ENCODE measurements at regions not wholly inside any gene's neighbourhood (a gene's known extent, or its start where the extent isn't known, plus 50 kb on each side); places are given as distances from the start of the nearest gene placed in this dataset.

- TF ChIP-seq REST (IDR thresholded peaks at IDR 0.05; ENCODE audit: insufficient read depth in 1 of 2, low read depth in 2 of 2, low read length in 1 of 2) (no peak), CTCF (IDR thresholded peaks at IDR 0.05) (no peak), POLR2AphosphoS5 (IDR thresholded peaks at IDR 0.05; ENCODE audit: low read depth, low read length) (no peak), SIN3A (IDR thresholded peaks at IDR 0.05; ENCODE audit: borderline replicate concordance, insufficient read depth, low read depth, low read length) (no peak), TCF7L2 (IDR thresholded peaks at IDR 0.05; ENCODE audit: low read depth, low read length) (no peak)
Observed at GRCh38 chr5:61267116-61267515, 64.9 kb upstream of the ZSWIM6 start.
